PC-3 (cell line): ENCODE measurements at regions not wholly inside any gene's neighbourhood (a gene's known extent, or its start where the extent isn't known, plus 50 kb on each side); places are given as distances from the start of the nearest gene placed in this dataset.

Source experiments
- CTCF ChIP-seq: fragments of 300-600 bp; sonication (generic); conservative IDR thresholded peaks from 2 replicates; pipeline ENCODE4 v1.5.1; 2017; ENCODE audit warnings: antibody characterized with exemption, low read depth, mild to moderate bottlenecking, low read length
- EZH2 ChIP-seq: fragments of 300-600 bp; sonication (generic); IDR thresholded peaks from one replicate; pipeline ENCODE4 v1.6.1; 2017; ENCODE audit warnings: antibody characterized with exemption, mild to moderate bottlenecking, low read length; ENCODE audit not compliant: unreplicated experiment
- EZH2phosphoT487 ChIP-seq: fragments of 300-600 bp; sonication (generic); IDR thresholded peaks from 2 replicates; pipeline ENCODE4 v1.6.1; 2018; ENCODE audit warnings: mild to moderate bottlenecking, antibody characterized with exemption, low read length, borderline replicate concordance

GRCh38 chr5:173817561-173817960 is 70.6 kb upstream of the CPEB4 start:
- no peak for TF ChIP-seq CTCF
- TF ChIP-seq EZH2phosphoT487, result no peak
- no peak for TF ChIP-seq EZH2
